H9 (cell line): ENCODE measurements at regions not wholly inside any gene's neighbourhood (a gene's known extent, or its start where the extent isn't known, plus 50 kb on each side); places are given as distances from the start of the nearest gene placed in this dataset.

Experiments used
- DNase-seq: peaks from one replicate; pipeline ENCODE4 v3.0.0-alpha.2; 2017
- H2AFZ ChIP-seq: one replicate; pipeline ENCODE4 v1.6.1; 2013; ENCODE audit warnings: mild to moderate bottlenecking, low read length, control low read depth, moderate library complexity
- H2AK5ac ChIP-seq: 2 replicates; pipeline ENCODE4 v1.6.1; 2013; ENCODE audit warnings: low read length, control low read depth, mixed read lengths; ENCODE audit not compliant: insufficient read length
- H2BK120ac ChIP-seq: one replicate; pipeline ENCODE4 v1.6.1; 2013; ENCODE audit warnings: low read depth, mild to moderate bottlenecking, low read length, control low read depth, inconsistent platforms; ENCODE audit not compliant: poor library complexity, severe bottlenecking
- H2BK12ac ChIP-seq: 2 replicates; pipeline ENCODE4 v1.6.1; 2013; ENCODE audit warnings: low read length, control low read depth, mixed read lengths, low read depth; ENCODE audit not compliant: insufficient read length
- H2BK15ac ChIP-seq: 2 replicates; pipeline ENCODE4 v1.6.1; 2013; ENCODE audit warnings: low read depth, low read length, control low read depth
- H2BK20ac ChIP-seq: one replicate; pipeline ENCODE4 v1.6.1; 2013; ENCODE audit warnings: low read depth, mild to moderate bottlenecking, low read length, control low read depth, inconsistent platforms; ENCODE audit not compliant: poor library complexity, severe bottlenecking
- H2BK5ac ChIP-seq: 2 replicates; pipeline ENCODE4 v1.6.1; 2013; ENCODE audit warnings: low read length, control low read depth, mixed read lengths; ENCODE audit not compliant: insufficient read length
- H3K14ac ChIP-seq: 2 replicates; pipeline ENCODE4 v1.6.1; 2013; ENCODE audit warnings: low read length, control low read depth; ENCODE audit not compliant: insufficient read depth
- H3K18ac ChIP-seq: 2 replicates; pipeline ENCODE4 v1.6.1; 2013; ENCODE audit warnings: low read depth, mild to moderate bottlenecking, mixed read lengths, low read length, control low read depth; ENCODE audit not compliant: insufficient read length
- H3K23ac ChIP-seq: 2 replicates; pipeline ENCODE4 v1.6.1; 2013; ENCODE audit warnings: low read length, control low read depth, mixed read lengths, low read depth; ENCODE audit not compliant: insufficient read length
- H3K23me2 ChIP-seq: 2 replicates; pipeline ENCODE4 v1.6.1; 2013; ENCODE audit warnings: low read depth, mild to moderate bottlenecking, mixed read lengths, low read length, control low read depth; ENCODE audit not compliant: insufficient read length, poor library complexity, severe bottlenecking
- H3K27ac ChIP-seq: 2 replicates; pipeline ENCODE4 v1.5.1; 2013; ENCODE audit warnings: low read length, control low read depth, mixed read lengths, low read depth; ENCODE audit not compliant: insufficient read length
- H3K27me3 ChIP-seq: 2 replicates; pipeline ENCODE4 v1.6.1; 2013; ENCODE audit warnings: low read length, control low read depth, inconsistent platforms; ENCODE audit not compliant: insufficient read depth
- H3K4ac ChIP-seq: 2 replicates; pipeline ENCODE4 v1.6.1; 2013; ENCODE audit warnings: low read depth, mild to moderate bottlenecking, control low read depth, inconsistent platforms, low read length, moderate library complexity
- H3K4me1 ChIP-seq: 2 replicates; pipeline ENCODE4 v1.6.1; 2013; ENCODE audit warnings: low read length, control low read depth, inconsistent platforms; ENCODE audit not compliant: insufficient read depth
- H3K4me2 ChIP-seq: 2 replicates; pipeline ENCODE4 v1.6.1; 2013; ENCODE audit warnings: low read length, control low read depth, mixed read lengths; ENCODE audit not compliant: insufficient read length, insufficient read depth
- H3K56ac ChIP-seq: 2 replicates; pipeline ENCODE4 v1.6.1; 2013; ENCODE audit warnings: low read depth, mild to moderate bottlenecking, mixed read lengths, low read length, control low read depth; ENCODE audit not compliant: insufficient read length
- H3K79me1 ChIP-seq: 2 replicates; pipeline ENCODE4 v1.6.1; 2013; ENCODE audit warnings: low read depth, mild to moderate bottlenecking, moderate library complexity, low read length, control low read depth, inconsistent platforms; ENCODE audit not compliant: insufficient read depth, poor library complexity, severe bottlenecking
- H3K79me2 ChIP-seq: 2 replicates; pipeline ENCODE4 v1.6.1; 2013; ENCODE audit warnings: low read length, control low read depth, inconsistent platforms; ENCODE audit not compliant: insufficient read depth
- H3K9ac ChIP-seq: 2 replicates; pipeline ENCODE4 v1.6.1; 2013; ENCODE audit warnings: low read length, control low read depth, mixed read lengths; ENCODE audit not compliant: insufficient read length; ENCODE audit errors: extremely low read depth
- H3K9me3 ChIP-seq: one replicate; pipeline ENCODE4 v1.6.1; 2013; ENCODE audit warnings: low read depth, low read length, inconsistent platforms; ENCODE audit not compliant: control insufficient read depth
- H3T11ph ChIP-seq: one replicate; pipeline ENCODE4 v1.6.1; 2013; ENCODE audit warnings: mild to moderate bottlenecking, low read length, control low read depth, inconsistent platforms
- H4K20me1 ChIP-seq: one replicate; pipeline ENCODE4 v1.6.1; 2013; ENCODE audit not compliant: control insufficient read depth, insufficient read length, insufficient read depth
- H4K5ac ChIP-seq: 2 replicates; pipeline ENCODE4 v1.6.1; 2013; ENCODE audit warnings: low read depth, mild to moderate bottlenecking, mixed read lengths, low read length, control low read depth; ENCODE audit not compliant: insufficient read length
- H4K8ac ChIP-seq: replicated peaks from 2 replicates; pipeline ENCODE4 v1.6.1; 2013; ENCODE audit warnings: low read length, control low read depth, mixed read lengths, low read depth; ENCODE audit not compliant: insufficient read length
- H4K91ac ChIP-seq: 2 replicates; pipeline ENCODE4 v1.6.1; 2013; ENCODE audit warnings: low read depth, mild to moderate bottlenecking, moderate library complexity, mixed read lengths, low read length, control low read depth; ENCODE audit not compliant: insufficient read length
- H3K27ac Mint-ChIP-seq, 3 experiments: 2 replicates in 2 of 3; 3 replicates in 1 of 3; pipeline ENCODE4 v1.8.0; 2020 to 2021; ENCODE audit warnings: mixed read lengths in 3 of 3, mild to moderate bottlenecking in 1 of 3, moderate library complexity in 1 of 3
- H3K27me3 Mint-ChIP-seq: 2 replicates; pipeline ENCODE4 v1.8.0; 2021; ENCODE audit warnings: low read depth, mild to moderate bottlenecking, moderate library complexity, mixed read lengths
- H3K36me3 Mint-ChIP-seq, 3 experiments: 2 replicates in 2 of 3; 3 replicates in 1 of 3; pipeline ENCODE4 v1.8.0; 2020 to 2021; ENCODE audit warnings: low read depth in 3 of 3, mixed read lengths in 3 of 3; ENCODE audit not compliant: insufficient read depth in 1 of 3
- H3K4me1 Mint-ChIP-seq, 2 experiments: 2 replicates each; pipeline ENCODE4 v1.8.0; 2020; ENCODE audit warnings: mixed read lengths in 2 of 2
- H3K4me3 Mint-ChIP-seq, 2 experiments: 2 replicates in 1 of 2; 3 replicates in 1 of 2; pipeline ENCODE4 v1.8.0; 2020 to 2021; ENCODE audit warnings: mild to moderate bottlenecking in 2 of 2, mixed read lengths in 2 of 2, moderate library complexity in 1 of 2
- H3K9me3 Mint-ChIP-seq, 2 experiments: 2 replicates in 1 of 2; 3 replicates in 1 of 2; pipeline ENCODE4 v1.8.0; 2020; ENCODE audit warnings: mild to moderate bottlenecking in 2 of 2, mixed read lengths in 2 of 2, moderate library complexity in 1 of 2
- CTCF ChIP-seq: fragments of 200-600 bp; sonication (generic); conservative IDR thresholded peaks from 3 replicates; pipeline ENCODE4 v1.8.0; 2021; ENCODE audit warnings: antibody characterized with exemption, mild to moderate bottlenecking
- WGBS: extraction: QIAGEN DNeasy Blood & Tissue Kit; methylation state at CpG from one replicate; pipeline ENCODE4 v1.1.7; 2013; ENCODE audit warnings: missing lambda C conversion rate, low lambda C conversion rate, mixed read lengths; ENCODE audit not compliant: insufficient read length; ENCODE audit errors: extremely low coverage; 5-methylcytosine and 5-hydroxymethylcytosine counted together

DNA sequence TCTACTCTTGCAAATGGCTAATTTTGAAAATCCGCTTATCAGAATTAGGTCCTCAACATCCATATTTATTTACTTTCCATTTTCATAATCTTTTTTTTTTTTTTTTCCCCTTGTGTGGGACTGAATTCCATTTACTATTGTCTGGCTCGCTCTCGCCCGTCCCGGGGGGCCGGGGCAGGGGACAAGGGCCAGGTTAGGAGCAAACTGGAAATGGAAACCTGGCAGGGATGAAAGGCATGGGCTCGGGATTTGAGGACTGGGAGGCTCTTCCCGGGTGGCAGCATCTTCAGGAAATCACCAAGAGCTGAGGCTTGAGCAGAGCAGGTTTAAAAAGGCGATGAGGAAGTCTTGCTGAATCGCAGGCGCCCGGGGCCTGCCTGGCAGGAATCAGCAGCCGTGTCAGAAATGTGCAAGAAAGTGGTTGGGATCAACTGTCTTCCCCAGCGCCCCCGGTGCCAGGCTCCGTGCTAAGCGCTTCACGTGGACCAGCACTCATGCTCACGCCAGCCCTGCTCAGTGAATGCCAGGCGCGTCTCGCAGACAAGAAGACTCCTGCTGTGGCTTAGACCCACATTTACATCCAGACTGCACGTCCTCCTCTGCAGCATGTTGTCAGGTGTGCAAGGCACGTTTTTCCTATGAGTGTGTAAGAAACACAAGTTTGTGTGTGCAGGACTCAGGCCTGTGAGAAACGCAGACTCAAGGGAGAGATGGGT is 66.3 kb upstream of the UNC5A start:
- peaks cover 68 to 70% of the 10 kb centered on the region in 2 experiments for H3K4me1 Mint-ChIP-seq
- H3K4me3 Mint-ChIP-seq = peak overlapping the region; percentile 60 to 63; a peak in 4 of 5 replicates
- no peak overlapping the region for H2AFZ ChIP-seq

More for the DNA sequence above, 66.3 kb upstream of the UNC5A start:
- H3K27me3 ChIP-seq = no peaks in the 10 kb centered on the region; the same call in 1 of the 2 replicates
- H3K23me2 ChIP-seq = peaks cover 3% of the 10 kb centered on the region
- H2BK12ac ChIP-seq = no peak overlapping the region
- Mint-ChIP-seq H3K27me3 (peaks cover 46% of the 10 kb centered on the region), H3K36me3 (no peaks in the 10 kb centered on the region), H3K9me3 (peaks cover 0 to 3% of the 10 kb centered on the region in 2 experiments; a peak in 2 of 5 replicates), H3K27ac (peak overlapping the region in 2 of 3 experiments; percentile 53 to 61; a peak in 2 of 7 replicates)
- no peak overlapping the region for H3T11ph ChIP-seq
- no peak overlapping the region for H2AK5ac ChIP-seq
- H2BK120ac ChIP-seq = no peak overlapping the region
- no peak overlapping the region for H4K5ac ChIP-seq
- no peak overlapping the region for H2BK5ac ChIP-seq
- H3K23ac ChIP-seq = no peak overlapping the region
- peaks cover 10% of the 10 kb centered on the region; the same call in 1 of the 2 replicates for H3K4me1 ChIP-seq
- H3K9me3 ChIP-seq = no peaks in the 10 kb centered on the region
- no peak overlapping the region for H4K91ac ChIP-seq
- no peak overlapping the region for H3K18ac ChIP-seq
- peak overlapping the region; percentile 56 for H3K4me2 ChIP-seq
- H3K27ac ChIP-seq = no peak overlapping the region
- TF ChIP-seq CTCF = no peak
- H2BK20ac ChIP-seq = no peak overlapping the region
- H3K79me2 ChIP-seq = no peaks in the 10 kb centered on the region
- H3K14ac ChIP-seq = no peak overlapping the region
- WGBS = no CpG with 5 or more reads among the region's 25 CpGs
- H3K56ac ChIP-seq = no peak overlapping the region
- no peak overlapping the region for H3K4ac ChIP-seq
- no peak overlapping the region for H3K9ac ChIP-seq
- no peaks in the 10 kb centered on the region for H4K20me1 ChIP-seq
- H3K79me1 ChIP-seq = no peaks in the 10 kb centered on the region
- H2BK15ac ChIP-seq = no peak overlapping the region
- H4K8ac ChIP-seq = no peak overlapping the region
- peak; percentile 35 for DNase-seq
